ENCODE measurements at regions not wholly inside any gene's neighbourhood (a gene's known extent, or its start where the extent isn't known, plus 50 kb on each side); places are given as distances from the start of the nearest gene placed in this dataset.

GRCh38 chr15:48052946-48053345 lies 67.8 kb upstream of the SLC24A5 start:
- TF ChIP-seq EP300 (IDR thresholded peaks at IDR 0.05) = no peak
- TF ChIP-seq, protein P1, sequence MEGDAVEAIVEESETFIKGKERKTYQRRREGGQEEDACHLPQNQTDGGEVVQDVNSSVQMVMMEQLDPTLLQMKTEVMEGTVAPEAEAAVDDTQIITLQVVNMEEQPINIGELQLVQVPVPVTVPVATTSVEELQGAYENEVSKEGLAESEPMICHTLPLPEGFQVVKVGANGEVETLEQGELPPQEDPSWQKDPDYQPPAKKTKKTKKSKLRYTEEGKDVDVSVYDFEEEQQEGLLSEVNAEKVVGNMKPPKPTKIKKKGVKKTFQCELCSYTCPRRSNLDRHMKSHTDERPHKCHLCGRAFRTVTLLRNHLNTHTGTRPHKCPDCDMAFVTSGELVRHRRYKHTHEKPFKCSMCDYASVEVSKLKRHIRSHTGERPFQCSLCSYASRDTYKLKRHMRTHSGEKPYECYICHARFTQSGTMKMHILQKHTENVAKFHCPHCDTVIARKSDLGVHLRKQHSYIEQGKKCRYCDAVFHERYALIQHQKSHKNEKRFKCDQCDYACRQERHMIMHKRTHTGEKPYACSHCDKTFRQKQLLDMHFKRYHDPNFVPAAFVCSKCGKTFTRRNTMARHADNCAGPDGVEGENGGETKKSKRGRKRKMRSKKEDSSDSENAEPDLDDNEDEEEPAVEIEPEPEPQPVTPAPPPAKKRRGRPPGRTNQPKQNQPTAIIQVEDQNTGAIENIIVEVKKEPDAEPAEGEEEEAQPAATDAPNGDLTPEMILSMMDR (IDR thresholded peaks at IDR 0.05) = no peak
- no peak for TF ChIP-seq POLR2A (IDR thresholded peaks at IDR 0.05)
- no peak for DNase-seq
- H3K9me3 ChIP-seq = no peaks in the 10 kb centered on the region
- H3K27ac ChIP-seq = no peak overlapping the region
- H3K4me1 ChIP-seq (ENCODE audit: insufficient read depth) = no peaks in the 10 kb centered on the region
- 54 to 79% (median 56%) methylated on average over 2 of the region's 2 CpGs for WGBS, 3 donors
- intact Hi-C loops (cut with DNase I) = no loop called here
- no peak overlapping the region for H3K4me3 ChIP-seq
- no peaks in the 10 kb centered on the region for H3K27me3 ChIP-seq
- no peaks in the 10 kb centered on the region for H3K36me3 ChIP-seq

GRCh38 chr15:48058371-48058770 lies 62.4 kb upstream of the SLC24A5 start:
- DNase-seq = no peak
- no peak overlapping the region for H3K27ac ChIP-seq
- TF ChIP-seq EP300 (IDR thresholded peaks at IDR 0.05) (no peak), POLR2A (IDR thresholded peaks at IDR 0.05) (no peak)
- TF ChIP-seq, protein P1 (IDR thresholded peaks at IDR 0.05) = no peak
- no peak overlapping the region for H3K4me3 ChIP-seq
- H3K27me3 ChIP-seq = no peaks in the 10 kb centered on the region
- intact Hi-C loops (cut with DNase I) = no loop called here
- H3K4me1 ChIP-seq (ENCODE audit: insufficient read depth) = no peaks in the 10 kb centered on the region
- H3K9me3 ChIP-seq = no peaks in the 10 kb centered on the region
- H3K36me3 ChIP-seq = no peaks in the 10 kb centered on the region

DNA sequence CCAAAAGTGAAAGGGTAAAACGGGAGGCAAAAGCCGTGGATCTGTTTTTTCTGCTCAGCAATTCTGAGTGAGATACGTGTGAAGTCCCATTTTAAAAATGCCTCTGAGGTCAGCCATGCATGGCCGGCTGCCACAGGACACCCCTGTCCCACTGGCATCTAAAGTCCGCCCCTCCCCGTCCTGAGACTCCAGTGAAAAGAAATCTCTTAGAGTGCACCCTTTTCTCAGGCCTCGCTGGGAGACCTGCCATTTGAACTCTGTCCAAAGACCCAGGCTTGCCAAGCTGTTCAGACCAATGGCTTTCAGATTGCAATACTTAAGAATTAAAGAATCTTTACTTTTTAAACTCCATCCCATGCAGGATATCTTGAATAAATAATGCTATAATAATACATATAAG lies 61.0 kb upstream of the SLC24A5 start:
- 15 to 25% (median 21%) methylated on average over 7 of the region's 7 CpGs for WGBS, 3 donors
- Histone ChIP-seq H3K27me3 (no peaks in the 10 kb centered on the region), H3K36me3 (no peaks in the 10 kb centered on the region), H3K4me3 (no peak overlapping the region), H3K9me3 (no peaks in the 10 kb centered on the region), H3K4me1 (ENCODE audit: insufficient read depth) (no peaks in the 10 kb centered on the region), H3K27ac (no peak overlapping the region)
- TF ChIP-seq, protein P1 (IDR thresholded peaks at IDR 0.05) = no peak
- no peak for TF ChIP-seq EP300 (IDR thresholded peaks at IDR 0.05)
- no peak for TF ChIP-seq POLR2A (IDR thresholded peaks at IDR 0.05)
- intact Hi-C loops (cut with DNase I) = no loop called here
- peak; percentile 31 to 61 (median 50) for DNase-seq

DNA sequence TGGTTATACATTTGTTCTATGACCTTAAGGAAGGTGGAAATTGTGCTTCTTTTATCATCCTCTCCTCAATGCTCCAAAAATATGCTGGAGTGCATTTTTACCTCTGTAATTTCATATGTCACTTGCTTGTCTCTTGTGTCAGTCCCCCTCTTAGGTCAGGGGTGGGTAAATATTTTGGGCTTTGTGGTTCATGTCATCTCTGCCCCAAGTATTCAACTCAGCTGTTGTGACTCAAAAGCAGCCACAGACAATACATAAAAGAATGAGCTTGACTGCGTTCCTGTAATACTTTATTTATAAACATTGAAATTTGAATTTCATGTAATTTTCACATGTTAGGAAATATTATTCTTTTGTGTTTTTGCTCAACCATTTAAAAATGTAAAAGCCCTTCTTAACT lies 60.4 kb upstream of the SLC24A5 start:
- intact Hi-C loops (cut with DNase I) = no loop called here
- 15 to 45% (median 21%) methylated on average over 1 of the region's 1 CpG for WGBS, 3 donors
- Histone ChIP-seq H3K4me3 (no peak overlapping the region), H3K36me3 (no peaks in the 10 kb centered on the region), H3K4me1 (ENCODE audit: insufficient read depth) (no peaks in the 10 kb centered on the region), H3K9me3 (no peaks in the 10 kb centered on the region), H3K27ac (no peak overlapping the region), H3K27me3 (no peaks in the 10 kb centered on the region)
- no peak for DNase-seq
- TF ChIP-seq, protein P1 (IDR thresholded peaks at IDR 0.05) = no peak
- TF ChIP-seq POLR2A (IDR thresholded peaks at IDR 0.05) (no peak), EP300 (IDR thresholded peaks at IDR 0.05) (no peak)

GRCh38 chr15:48061605-48062004 lies 59.2 kb upstream of the SLC24A5 start:
- no peaks in the 10 kb centered on the region for H3K9me3 ChIP-seq
- DNase-seq = no peak
- TF ChIP-seq, protein P1 (IDR thresholded peaks at IDR 0.05) = no peak
- TF ChIP-seq POLR2A (IDR thresholded peaks at IDR 0.05) (no peak), EP300 (IDR thresholded peaks at IDR 0.05) (no peak)
- H3K27ac ChIP-seq = no peak overlapping the region
- no peaks in the 10 kb centered on the region for H3K27me3 ChIP-seq
- no peaks in the 10 kb centered on the region for H3K4me1 ChIP-seq (ENCODE audit: insufficient read depth)
- 91 to 96% (median 93%) methylated on average over 6 of the region's 6 CpGs for WGBS, 3 donors
- H3K4me3 ChIP-seq = no peak overlapping the region
- intact Hi-C loops (cut with DNase I) = no loop called here
- no peaks in the 10 kb centered on the region for H3K36me3 ChIP-seq

Data from ovary (tissue), 7 donors.